Peyer's patch (tissue), 4 donors: ENCODE measurements at regions not wholly inside any gene's neighbourhood (a gene's known extent, or its start where the extent isn't known, plus 50 kb on each side); places are given as distances from the start of the nearest gene placed in this dataset.

Experiments used
- CTCF ChIP-seq, 6 experiments: fragments of 450-650 bp in 4 of 6; fragments of 200-600 bp in 2 of 6; sonication (generic) in 1 of 6; IDR thresholded peaks; one replicate each; pipeline ENCODE4 v1.5.1; 2017 to 2019; ENCODE audit warnings: antibody characterized with exemption in 6 of 6, mild to moderate bottlenecking in 3 of 6, moderate library complexity in 1 of 6
- POLR2A ChIP-seq, 2 donors: fragments of 450-650 bp; IDR thresholded peaks; one replicate each; pipeline ENCODE4 v1.5.1; 2017; ENCODE audit warnings: antibody characterized with exemption in 2 of 2, mild to moderate bottlenecking in 2 of 2, moderate library complexity in 2 of 2

GRCh38 chr4:20065952-20066351, 185.8 kb upstream of the SLIT2 start:
- TF ChIP-seq CTCF (IDR thresholded peaks at IDR 0.05) = no peak
- no peak for TF ChIP-seq POLR2A (IDR thresholded peaks at IDR 0.05)
